Putamen (tissue), 1 donor: ENCODE measurements at regions not wholly inside any gene's neighbourhood (a gene's known extent, or its start where the extent isn't known, plus 50 kb on each side); places are given as distances from the start of the nearest gene placed in this dataset.

Experiments used
- DNase-seq: peaks from one replicate; pipeline ENCODE4 v3.0.0-alpha.2; 2016; ENCODE audit warnings: low spot score

GRCh38 chr9:108645520-108645919 is 210.3 kb downstream of the ACTL7B start:
- DNase-seq = no peak

DNA sequence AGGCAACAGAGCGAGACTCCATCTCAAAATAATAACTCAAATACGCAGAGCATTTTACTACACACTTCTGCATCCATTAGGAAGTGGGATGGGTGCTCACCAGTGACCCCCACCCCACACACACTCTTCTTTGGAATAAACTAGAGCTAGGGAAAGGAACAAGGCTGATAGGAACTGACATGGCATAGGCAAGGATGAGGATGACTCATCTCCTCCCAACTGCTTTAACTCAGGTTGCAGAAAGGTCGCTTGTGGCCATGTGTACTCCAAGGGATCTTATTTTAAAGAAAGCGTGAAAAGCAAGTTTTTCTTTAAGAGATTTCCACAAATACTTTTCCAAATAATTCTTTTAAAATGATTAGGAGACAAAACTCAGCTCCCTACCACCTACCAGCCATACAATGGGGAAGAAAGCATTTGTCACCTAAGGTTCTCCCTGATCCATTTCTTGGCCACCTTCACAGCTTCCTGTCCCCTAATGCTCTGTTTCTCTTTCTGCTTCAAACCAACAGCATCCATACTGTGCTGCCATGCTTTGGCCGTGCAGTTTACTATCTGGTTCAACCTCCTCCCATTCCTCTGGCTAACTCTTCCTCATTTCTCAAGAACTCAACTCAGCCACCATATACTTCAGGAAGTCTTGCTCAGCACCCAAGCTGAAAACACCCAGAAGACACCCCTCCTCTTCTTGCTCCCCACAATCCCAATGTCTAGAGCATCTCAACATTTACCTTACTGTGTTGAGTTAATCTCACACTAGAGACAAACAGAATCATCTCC is 211.9 kb downstream of the ACTL7B start:
- no peak for DNase-seq

DNA sequence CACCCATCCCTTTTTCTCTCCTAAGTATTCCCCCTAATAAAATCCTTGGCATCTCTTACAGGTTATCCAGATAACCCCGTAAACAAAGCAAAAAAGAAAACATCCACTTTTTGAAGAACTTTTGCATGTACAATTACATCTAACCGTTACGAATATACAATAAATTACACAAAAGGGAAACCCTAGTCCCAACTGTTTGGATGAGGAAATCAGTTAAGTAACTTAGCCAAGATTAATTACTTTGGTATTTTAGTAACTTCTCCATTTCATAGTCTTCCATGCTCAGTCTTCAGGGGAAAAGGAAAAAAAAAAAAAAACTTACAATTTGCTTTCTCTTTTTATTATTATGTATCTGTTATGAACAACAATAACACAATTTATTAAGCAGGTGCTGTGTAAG is 212.9 kb downstream of the ACTL7B start:
- DNase-seq = no peak

DNA sequence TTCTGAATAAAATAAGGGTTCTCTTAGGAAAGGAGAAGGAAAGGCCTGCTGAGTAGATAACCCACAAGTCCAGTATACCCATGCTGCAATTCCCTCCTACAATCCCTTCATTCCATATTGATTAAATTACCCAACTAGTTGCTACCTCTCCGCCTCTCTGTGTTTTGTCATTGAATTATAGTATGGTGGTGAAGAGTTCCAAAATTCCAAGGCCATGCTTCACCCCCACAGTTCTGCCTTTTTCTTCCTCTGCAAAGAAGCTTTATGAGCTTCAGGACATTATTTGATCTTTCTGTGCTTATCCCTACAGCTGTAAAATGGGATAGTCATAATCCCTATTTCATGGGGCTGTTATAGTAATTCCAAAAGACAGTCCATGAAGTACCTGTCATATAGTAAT is 215.6 kb downstream of the ACTL7B start:
- no peak for DNase-seq

GRCh38 chr9:108639696-108640095 is 216.1 kb downstream of the ACTL7B start:
- DNase-seq = no peak

- no peak for DNase-seq
These were observed 216.7 kb downstream of the ACTL7B start for GRCh38 chr9:108639091-108639490.

GRCh38 chr9:108637340-108637739 is 218.4 kb downstream of the ACTL7B start:
- DNase-seq = no peak

DNA sequence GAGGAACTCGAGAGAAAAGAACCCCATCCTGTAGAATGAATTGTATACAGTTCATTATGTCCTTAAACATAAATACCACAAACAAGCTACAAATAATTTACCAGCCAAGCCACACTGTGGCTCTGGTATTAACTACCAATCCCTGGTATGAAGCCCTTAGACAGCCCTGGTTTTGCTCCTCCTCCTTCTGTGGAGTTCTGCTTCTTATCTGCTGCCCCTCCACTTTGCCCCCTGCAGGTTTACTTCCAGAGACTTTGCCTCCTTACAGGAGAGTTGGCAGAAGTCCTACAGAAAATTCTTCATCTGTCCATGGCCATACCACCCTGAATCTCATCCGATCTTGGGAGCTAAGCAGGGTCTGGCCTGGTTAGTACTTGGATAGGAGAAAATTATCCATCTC is 219.8 kb downstream of the ACTL7B start:
- no peak for DNase-seq

DNA sequence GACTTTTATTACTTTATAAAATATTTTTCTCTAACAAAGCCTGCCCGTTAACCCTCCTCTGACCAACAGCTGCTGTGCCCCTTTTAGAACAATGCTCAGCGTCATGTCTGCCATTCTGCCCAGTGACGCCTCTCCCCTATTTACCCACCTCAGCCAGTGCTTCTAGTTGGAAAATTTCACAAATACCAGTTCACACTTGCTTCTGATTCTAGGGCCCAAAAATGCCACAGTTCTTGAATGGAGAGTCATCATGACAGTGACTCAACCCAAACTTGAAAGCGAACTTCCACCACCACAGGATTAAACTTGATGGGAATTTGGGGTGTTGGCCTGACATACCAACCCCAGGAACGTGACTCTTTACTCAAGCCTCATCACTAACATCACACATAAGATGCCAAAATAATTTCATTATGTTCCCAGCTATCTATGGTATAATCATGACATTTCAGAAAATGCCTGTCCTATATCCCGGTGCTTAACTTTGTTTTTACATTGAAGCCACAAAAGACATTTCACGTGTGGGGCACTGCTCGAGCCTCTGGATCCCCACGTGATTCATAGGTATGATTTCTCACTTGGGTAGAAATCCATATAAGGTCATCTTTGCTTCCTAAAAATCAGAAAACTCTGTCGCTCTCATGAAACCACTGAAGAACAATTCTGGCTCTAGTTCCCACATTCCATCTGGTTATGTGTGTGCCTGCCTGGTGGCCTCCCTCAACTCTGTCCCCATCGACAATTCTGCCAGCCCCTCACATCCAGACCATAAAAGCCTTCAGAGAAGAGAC is 220.9 kb downstream of the ACTL7B start:
- no peak for DNase-seq

GRCh38 chr9:108634204-108634603 is 221.6 kb downstream of the ACTL7B start:
- no peak for DNase-seq

GRCh38 chr9:108631496-108632285 is 224.1 kb downstream of the ACTL7B start:
- no peak for DNase-seq

DNA sequence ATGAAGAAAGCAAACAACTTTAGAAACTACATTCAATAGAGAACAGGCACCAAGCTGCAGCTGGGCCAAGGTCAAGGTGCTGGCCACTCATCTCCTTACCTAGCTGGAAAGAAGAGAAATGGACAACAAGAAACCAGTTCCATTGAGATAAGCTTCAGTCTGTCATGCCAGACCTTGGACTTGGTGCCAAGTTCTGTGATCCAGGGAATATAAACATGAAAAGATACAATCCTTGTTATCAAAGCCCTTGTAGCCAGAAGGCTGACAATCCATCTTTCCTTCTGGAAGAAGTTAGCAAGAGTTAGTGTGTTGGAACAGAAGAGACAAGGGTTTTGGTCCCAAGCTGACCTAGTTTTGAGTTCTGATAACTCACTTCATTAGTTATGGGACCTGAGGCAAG is 227.5 kb downstream of the ACTL7B start:
- DNase-seq = no peak

GRCh38 chr9:108626743-108627142 is 229.0 kb downstream of the ACTL7B start:
- no peak for DNase-seq

DNA sequence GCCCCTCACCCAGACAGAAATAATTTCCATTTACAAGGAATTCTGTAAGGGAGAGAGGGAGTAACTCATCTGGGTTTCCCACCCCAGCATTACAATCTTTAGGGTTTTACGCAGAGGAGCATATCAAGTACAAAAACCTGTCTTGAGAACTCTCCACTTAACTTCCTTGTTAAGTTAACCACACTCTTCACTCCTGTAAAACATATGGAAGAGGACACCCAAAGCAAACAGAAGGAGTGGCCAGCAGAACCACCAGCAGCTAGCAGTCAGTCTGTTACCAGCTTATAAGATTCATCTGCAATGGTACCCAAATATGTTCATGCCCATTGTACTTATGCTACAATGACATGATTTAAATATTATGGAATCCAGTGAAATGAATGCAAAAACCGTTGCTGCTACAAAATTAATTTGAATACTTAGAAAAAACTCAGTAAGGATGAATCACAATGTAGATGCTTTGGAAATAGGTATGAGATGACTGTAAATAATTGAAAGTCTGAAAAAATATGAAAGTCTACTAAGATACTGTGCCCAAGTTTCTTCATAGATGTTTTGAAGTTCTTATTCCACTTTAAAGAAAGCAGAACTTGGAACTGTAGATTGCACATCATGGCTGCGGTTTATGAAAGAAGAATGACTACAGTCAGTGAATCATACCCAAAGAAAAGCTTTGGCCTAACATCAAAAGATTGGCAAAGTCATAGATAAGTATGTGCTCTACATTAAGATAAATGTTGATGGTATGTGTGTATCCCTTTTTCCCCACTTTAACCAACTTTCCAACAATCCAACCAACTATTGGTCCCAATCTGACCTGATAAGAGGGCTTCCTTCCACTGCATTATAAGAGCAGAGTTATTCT is 233.6 kb downstream of the ACTL7B start:
- no peak for DNase-seq

DNA sequence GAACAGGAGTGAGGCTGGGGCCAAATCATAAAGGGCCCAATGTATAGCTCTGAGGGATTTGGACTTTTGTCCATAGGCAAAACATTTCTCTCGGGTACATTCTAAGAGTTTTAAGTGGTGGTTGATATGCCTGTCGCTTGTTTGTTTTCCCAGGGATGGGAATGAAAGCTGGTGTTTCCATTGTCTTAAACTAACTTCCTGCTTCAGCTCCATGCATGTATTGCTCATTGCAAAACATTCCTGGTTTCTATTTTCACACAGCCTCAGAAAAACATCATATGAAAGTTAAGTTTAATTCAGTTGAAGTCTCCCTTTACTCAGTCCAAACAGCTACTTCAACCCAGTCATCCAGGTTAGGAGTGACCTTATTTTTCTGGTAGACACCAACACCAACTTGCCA is 235.0 kb downstream of the ACTL7B start:
- DNase-seq = no peak

GRCh38 chr9:108618906-108619550 is 236.8 kb downstream of the ACTL7B start:
- DNase-seq = no peak

- DNase-seq = no peak
These were observed 238.1 kb downstream of the ACTL7B start for GRCh38 chr9:108617676-108618075.

DNA sequence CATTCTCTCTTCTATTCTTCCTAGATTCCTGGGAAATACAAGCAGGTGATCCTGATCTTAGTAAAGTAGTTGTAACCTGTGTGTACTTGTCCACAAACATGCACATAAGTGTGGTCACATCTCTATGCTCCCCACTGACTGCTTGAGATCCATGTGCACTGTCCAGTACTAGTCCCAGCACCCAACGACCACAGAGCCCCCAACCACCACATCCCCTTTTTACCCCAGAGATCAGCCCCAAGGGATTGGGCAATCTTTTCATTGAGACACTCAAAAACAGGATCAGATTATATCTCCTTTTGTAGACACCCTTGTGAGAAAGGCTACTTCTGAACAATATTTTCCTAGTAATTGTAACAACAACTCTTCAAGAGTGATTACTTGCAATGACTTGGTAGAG is 240.6 kb downstream of the ACTL7B start:
- DNase-seq = no peak

DNA sequence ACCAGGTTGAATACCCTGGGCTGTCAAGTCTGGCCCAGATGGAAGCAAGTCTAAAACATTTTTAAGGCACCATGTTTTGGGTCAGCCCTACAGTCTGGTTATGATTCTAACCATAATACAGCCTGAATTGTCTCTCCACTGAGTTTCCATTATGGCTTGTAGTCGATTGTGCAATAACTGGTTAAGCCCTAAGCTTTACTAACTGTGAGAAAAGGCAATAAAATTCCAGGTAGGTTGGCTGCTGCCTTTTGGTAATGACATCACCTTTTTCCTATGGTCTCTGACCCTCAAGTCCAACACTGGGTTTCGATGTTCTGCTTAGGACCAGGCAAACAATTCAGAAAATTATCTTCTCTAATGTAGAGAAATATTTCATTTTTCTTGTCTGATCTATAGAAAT is 243.3 kb downstream of the ACTL7B start:
- no peak for DNase-seq

DNA sequence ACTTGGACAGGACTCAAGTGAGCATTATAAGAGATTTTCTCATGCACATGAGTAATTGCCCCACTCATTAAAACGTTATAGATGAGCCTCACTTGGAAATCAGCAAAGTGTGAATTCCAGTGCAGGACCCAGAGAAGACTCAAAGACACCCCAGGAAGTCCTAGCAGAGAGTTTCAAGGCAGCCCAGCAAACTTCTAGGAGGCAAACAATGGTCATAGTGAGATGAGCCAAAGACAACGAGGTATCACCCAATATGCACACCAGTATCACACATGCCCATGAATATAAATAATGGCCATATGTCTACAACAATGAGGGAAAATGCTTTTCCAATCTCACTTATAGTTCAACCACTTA is 245.9 kb downstream of the ACTL7B start:
- no peak for DNase-seq

- no peak for DNase-seq
These were observed 246.4 kb downstream of the ACTL7B start for GRCh38 chr9:108609227-108609896.
